ENCODE measurements at regions not wholly inside any gene's neighbourhood (a gene's known extent, or its start where the extent isn't known, plus 50 kb on each side); places are given as distances from the start of the nearest gene placed in this dataset.
"Not testable (repeated sequence)": the region's sequence is repeated elsewhere in the genome, so short reads cannot be mapped to it uniquely, and the experiment has no call there.

GRCh38 chr6:120355822-120356221, 978.5 kb downstream of the TBC1D32 start:
- DNase-seq (ENCODE audit: low spot score): no peak

GRCh38 chr6:120354452-120355098, 979.7 kb downstream of the TBC1D32 start:
- DNase-seq (ENCODE audit: low spot score): no peak

- no peak for DNase-seq (ENCODE audit: low spot score)
These were observed 981.8 kb downstream of the TBC1D32 start for GRCh38 chr6:120352491-120352890.

GRCh38 chr6:120348926-120349325, 985.4 kb downstream of the TBC1D32 start:
- no peak for DNase-seq (ENCODE audit: low spot score)

- no peak for DNase-seq (ENCODE audit: low spot score)
These were observed 979.0 kb upstream of the MAN1A1 start for GRCh38 chr6:120328521-120328920.

GRCh38 chr6:120320481-120321162, 971.1 kb upstream of the MAN1A1 start:
- DNase-seq (ENCODE audit: low spot score): no peak

- DNase-seq (ENCODE audit: low spot score): no peak
These were observed 954.7 kb upstream of the MAN1A1 start for GRCh38 chr6:120304223-120304622.

- DNase-seq (ENCODE audit: low spot score): no peak
These were observed 954.0 kb upstream of the MAN1A1 start for GRCh38 chr6:120303527-120303926.

GRCh38 chr6:120302041-120302440, 952.5 kb upstream of the MAN1A1 start:
- no peak for DNase-seq (ENCODE audit: low spot score)

- DNase-seq (ENCODE audit: low spot score): no peak
These were observed 941.4 kb upstream of the MAN1A1 start for GRCh38 chr6:120290964-120291363.

- DNase-seq (ENCODE audit: low spot score): no peak
These were observed 932.4 kb upstream of the MAN1A1 start for GRCh38 chr6:120282005-120282404.

GRCh38 chr6:120279466-120280167, 930.1 kb upstream of the MAN1A1 start:
- DNase-seq (ENCODE audit: low spot score): no peak

- no peak for DNase-seq (ENCODE audit: low spot score)
These were observed 929.3 kb upstream of the MAN1A1 start for GRCh38 chr6:120278689-120279396.

- DNase-seq (ENCODE audit: low spot score): no peak
These were observed 925.0 kb upstream of the MAN1A1 start for GRCh38 chr6:120274547-120274946.

GRCh38 chr6:120273411-120273810, 923.9 kb upstream of the MAN1A1 start:
- no peak for DNase-seq (ENCODE audit: low spot score)

GRCh38 chr6:120272038-120272437, 922.5 kb upstream of the MAN1A1 start:
- DNase-seq (ENCODE audit: low spot score): no peak

GRCh38 chr6:120268256-120268655, 918.7 kb upstream of the MAN1A1 start:
- DNase-seq (ENCODE audit: low spot score): not testable (repeated sequence)

GRCh38 chr6:120262354-120262753, 912.8 kb upstream of the MAN1A1 start:
- DNase-seq (ENCODE audit: low spot score): no peak

GRCh38 chr6:120260636-120261035, 911.1 kb upstream of the MAN1A1 start:
- DNase-seq (ENCODE audit: low spot score): no peak

- no peak for DNase-seq (ENCODE audit: low spot score)
These were observed 905.1 kb upstream of the MAN1A1 start for GRCh38 chr6:120254651-120255050.

- no peak for DNase-seq (ENCODE audit: low spot score)
These were observed 898.9 kb upstream of the MAN1A1 start for GRCh38 chr6:120248451-120248850.

GRCh38 chr6:120237221-120237620, 887.7 kb upstream of the MAN1A1 start:
- no peak for DNase-seq (ENCODE audit: low spot score)

GRCh38 chr6:120230008-120230407, 880.4 kb upstream of the MAN1A1 start:
- DNase-seq (ENCODE audit: low spot score): peak; percentile 25
